ENCODE measurements at regions not wholly inside any gene's neighbourhood (a gene's known extent, or its start where the extent isn't known, plus 50 kb on each side); places are given as distances from the start of the nearest gene placed in this dataset.
"Not testable (repeated sequence)": the region's sequence is repeated elsewhere in the genome, so short reads cannot be mapped to it uniquely, and the experiment has no call there.

DNA sequence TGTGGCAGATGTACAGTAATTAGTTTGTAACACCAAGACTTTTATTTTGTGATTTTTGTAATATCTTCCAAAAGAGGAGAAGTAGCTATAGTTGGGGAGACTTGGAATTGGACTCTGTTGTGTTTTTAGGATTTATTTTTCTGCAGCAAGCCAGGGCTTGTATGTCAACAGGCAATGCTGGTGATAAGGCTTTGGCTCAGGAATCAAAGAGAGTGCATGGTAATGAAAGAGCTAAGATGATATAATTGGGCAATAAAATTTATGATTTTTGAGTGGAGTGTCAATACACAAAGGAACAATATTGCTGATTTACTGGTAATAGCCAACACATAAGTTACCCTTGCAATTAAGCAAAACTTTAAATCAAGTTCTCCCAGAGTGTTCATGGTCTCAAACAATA is 452.9 kb downstream of the TMEM135 start:
- in situ Hi-C loops (cut with MboI; ENCODE audit: low sequenced_read_pairs): no loop called here

DNA sequence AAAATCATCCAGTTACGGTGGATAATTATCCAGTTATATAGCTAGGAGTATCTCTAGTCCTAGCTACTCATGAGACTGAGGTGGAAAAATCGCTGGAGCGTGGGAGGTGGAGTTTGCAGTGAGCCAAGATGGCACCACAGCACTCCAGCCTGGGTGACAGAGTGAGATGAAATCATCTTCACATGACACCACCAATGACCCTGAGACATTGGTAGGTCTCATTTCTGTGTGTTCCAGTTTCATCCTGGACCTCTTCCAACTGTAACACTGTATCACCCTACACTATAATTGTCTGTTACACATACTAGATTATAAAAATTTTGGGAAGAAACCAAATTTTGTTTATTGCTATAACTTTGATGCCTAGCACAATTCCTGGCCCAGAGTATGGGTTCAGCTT is 446.8 kb downstream of the TMEM135 start:
- in situ Hi-C loops (cut with MboI; ENCODE audit: low sequenced_read_pairs): no loop called here

DNA sequence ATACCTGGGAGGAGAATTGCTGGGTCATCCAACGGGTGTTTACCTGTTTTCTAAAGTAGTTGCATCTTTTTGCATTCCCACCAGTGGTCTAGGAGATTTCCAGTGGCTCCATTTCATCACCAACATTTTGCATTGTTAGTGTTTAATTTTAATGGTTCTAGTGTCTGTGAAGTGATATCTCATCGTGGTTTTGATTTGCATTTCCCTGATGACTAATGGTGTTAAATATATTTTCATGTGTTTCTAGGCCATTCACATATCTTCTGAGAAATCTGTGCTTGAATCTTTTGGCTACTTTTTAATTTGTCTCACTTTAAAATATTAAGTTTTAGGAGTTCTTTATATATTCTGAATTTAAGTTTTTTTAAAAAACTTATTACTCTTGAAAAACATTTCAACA is 439.6 kb downstream of the TMEM135 start:
- in situ Hi-C loops (cut with MboI; ENCODE audit: low sequenced_read_pairs): no loop called here

DNA sequence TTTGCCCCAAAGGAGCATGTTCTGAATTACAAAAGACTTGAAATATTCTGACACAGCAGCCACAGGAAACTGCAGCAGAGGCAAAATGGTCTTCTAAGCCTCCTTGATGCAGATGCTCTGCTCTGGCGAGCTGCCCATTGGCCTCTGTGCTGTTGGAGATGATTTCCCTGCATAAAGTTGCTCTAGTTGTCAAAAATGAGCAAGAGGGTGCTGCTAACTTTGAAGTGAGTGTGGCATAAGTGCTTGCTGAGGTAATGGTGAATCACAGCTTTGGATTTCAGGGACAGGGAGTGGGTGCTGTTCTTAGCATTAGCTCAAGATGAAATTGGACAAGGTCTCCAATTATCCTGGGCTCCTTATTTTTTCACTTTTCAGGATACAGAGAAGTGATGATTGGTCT is 435.4 kb downstream of the TMEM135 start:
- in situ Hi-C loops (cut with MboI; ENCODE audit: low sequenced_read_pairs): no loop called here

DNA sequence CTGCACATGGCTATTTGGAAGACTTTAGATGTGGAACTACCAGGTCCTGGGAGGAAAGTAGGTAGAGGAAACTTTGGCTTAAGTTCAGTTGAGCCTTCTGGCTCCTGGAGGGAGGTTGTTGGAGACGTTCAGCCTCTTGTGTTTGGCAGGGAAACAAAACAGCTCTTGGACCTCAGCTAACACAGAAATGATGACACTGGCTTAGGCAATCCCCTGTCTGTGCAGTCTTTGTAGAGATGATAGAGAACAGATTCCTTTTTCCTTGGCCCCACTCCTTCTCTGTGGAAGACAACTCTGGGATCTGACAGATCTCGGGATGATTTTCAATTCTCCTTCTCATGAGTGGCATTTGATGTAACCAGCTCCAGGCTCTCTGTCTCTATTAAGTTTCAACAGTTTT is 428.5 kb downstream of the TMEM135 start:
- in situ Hi-C loops (cut with MboI; ENCODE audit: low sequenced_read_pairs): no loop called here

DNA sequence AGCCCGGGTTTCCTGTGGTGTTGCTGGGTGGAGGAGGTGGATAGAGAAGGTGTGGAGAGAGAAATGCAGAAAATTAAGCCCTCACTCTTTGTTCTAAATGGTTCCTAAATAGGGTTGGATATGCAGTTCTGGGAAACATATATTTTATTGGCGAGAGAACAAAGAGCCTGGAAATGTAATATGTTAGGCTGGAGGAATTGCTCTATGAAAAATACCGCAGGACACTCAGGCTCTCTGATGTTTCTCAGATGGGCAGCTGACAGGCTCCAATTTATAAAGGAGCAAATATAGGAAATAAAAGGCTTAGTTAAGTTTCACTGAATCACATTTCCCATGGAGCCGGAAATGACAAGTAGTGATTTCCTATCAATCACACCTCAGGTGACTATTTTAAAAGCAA is 428.0 kb downstream of the TMEM135 start:
- in situ Hi-C loops (cut with MboI; ENCODE audit: low sequenced_read_pairs): no loop called here

DNA sequence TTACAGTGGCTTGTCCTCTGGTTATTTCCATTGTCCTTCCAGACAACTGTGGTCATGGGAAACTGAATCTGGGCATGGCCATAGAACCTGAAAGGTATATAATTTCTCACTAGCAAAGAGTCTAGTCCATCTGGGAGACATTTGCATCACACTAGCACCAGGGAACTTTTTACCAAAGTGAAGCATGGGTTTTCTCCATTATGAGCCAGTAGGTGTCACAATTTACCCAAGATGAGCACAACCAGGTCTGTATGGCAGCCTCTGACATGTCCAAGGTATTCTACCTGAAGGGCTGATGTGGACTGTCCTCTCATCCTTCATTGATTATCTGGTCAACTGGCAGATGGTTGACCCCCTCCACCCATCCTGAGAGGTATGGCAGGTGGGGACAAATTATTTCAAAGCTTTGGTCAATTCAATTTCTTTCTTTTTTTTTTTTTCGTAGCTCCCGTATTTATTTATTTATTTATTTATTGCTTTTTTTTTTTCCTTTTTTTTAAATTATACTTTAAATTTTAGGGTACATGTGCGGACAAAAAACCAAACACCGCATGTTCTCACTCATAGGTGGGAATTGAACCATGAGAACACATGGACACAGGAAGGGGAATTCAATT is 425.9 kb downstream of the TMEM135 start:
- in situ Hi-C loops (cut with MboI; ENCODE audit: low sequenced_read_pairs): no loop called here

DNA sequence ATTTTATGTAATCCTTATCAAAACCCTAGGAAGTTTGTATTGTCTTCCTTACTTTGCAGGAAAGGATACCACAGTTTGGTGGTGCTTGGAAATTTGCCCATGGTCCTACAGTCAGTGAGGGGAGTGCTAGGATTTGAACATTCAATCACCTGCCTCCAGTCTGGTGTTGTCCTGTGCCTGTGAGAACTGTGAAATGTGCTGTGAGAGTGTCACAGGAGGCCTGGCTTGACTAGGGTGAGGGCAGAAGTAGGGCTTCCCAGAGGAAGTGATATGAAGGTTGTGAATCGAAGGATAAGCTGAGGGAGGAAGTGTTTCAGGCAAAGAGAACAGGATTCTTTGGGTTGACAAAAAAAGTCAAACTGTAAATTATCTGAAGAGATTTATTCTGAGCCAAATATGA is 424.4 kb downstream of the TMEM135 start:
- in situ Hi-C loops (cut with MboI; ENCODE audit: low sequenced_read_pairs): no loop called here

DNA sequence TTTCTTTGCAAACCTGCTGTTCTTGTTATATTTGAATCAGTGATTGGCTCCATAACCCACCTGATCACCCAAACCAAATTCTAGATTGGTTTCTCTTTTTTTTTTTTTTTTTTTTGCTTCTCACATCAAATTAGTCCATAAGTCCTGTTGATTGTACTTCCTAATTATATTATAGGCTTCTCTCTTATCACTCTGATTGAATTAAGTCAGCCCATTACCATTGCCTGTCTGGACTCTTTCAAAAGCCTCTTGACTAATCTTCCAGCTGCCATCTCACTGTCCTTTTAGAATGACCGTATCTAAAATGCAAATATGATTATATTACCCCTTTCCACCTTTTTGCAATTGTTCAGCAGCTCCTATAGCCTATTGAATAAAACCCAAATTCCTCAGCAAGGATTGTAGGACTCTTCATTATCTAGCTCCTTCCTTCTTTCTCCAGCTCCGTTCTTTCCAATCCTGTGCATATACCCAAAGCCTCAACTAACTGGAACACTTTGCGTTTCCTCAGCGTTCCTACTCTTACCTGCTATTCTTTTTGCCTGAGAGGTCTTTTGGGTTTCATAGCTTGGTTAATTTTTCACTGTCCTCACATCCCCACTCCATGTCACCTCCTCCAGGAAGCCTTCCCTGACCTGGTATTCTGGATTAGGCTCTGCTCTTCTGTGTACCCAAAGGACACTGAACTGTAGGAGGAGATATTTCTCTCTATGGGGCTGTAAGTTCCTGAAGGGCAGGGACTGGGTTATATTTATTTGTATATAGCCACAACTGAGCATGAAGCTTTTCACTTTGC is 423.3 kb downstream of the TMEM135 start:
- in situ Hi-C loops (cut with MboI; ENCODE audit: low sequenced_read_pairs): no loop called here

DNA sequence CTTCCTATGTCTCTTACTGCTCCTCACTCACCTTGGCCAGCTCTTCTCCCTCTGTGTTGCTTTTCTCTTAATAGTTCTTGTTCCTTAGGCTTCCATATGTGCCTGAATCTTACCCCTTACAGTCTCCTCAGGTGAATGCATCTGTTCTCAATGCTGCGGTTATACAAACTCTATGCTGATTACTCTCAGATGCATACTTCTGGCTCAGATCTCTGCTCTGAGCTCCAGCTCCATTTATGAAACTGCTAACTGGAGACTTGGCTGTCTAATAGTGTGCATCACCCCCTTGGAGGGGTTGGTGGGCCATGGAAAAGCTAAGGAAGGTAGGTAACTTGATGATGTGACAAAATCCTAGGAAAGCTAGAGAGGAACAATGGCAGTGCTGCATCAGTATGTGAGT is 422.5 kb downstream of the TMEM135 start:
- in situ Hi-C loops (cut with MboI; ENCODE audit: low sequenced_read_pairs): no loop called here

DNA sequence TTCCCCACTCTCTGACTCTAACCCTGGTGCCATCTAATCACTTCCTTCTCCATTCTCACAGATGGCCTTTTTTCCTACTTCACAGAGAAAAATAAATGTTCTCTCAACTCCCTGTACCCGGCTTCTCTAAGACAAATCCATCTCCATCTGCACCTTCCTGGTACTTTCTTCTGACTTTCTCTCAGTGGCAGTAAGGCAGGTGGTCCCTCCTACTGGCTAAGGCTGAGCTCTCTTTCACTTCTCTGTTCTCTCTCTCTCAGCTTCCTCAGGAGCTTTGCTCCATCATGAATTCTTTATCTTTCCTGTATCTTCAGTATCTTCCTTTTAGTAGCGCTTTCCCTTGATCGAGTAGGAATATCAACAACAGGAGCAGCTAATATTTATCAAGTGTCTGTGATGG is 421.6 kb downstream of the TMEM135 start:
- in situ Hi-C loops (cut with MboI; ENCODE audit: low sequenced_read_pairs): no loop called here

DNA sequence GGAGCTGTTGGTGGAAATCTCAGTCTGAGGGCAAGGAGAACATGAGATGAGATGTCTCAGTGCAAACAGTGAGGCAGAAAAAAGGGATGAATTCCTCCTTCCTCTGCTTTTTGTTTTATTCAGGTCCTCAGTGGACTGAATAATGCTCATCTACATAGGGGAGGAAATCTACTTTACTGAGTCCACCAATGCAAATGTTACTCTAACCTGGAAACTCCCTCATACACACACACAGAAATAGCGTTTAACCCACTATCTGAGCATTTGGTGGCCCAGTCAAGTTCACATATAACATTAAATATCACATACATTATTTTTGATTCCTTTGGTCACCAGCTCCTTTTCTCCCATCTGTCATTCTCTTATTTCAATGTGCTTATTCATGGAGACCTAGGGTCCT is 418.8 kb downstream of the TMEM135 start:
- in situ Hi-C loops (cut with MboI; ENCODE audit: low sequenced_read_pairs): no loop called here

DNA sequence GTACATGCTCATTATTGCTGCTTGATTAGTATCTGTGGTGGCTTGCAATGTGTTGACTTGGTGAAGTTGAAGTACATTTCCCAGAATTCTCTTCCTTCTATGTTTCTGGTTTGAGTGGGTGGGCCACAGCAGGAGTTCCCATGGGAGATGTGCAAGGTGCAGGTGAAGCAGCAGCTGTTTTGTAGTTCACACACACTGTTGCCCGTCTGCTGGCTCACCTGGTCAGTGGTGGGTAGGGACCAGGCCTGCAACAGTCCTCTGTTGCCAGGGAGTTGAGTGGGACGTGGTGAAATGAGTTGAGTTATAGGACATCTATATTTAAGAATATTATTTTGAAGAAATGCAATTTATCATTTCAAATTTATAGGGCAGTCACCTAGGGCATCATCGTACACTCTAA is 417.4 kb downstream of the TMEM135 start:
- in situ Hi-C loops (cut with MboI; ENCODE audit: low sequenced_read_pairs): no loop called here

DNA sequence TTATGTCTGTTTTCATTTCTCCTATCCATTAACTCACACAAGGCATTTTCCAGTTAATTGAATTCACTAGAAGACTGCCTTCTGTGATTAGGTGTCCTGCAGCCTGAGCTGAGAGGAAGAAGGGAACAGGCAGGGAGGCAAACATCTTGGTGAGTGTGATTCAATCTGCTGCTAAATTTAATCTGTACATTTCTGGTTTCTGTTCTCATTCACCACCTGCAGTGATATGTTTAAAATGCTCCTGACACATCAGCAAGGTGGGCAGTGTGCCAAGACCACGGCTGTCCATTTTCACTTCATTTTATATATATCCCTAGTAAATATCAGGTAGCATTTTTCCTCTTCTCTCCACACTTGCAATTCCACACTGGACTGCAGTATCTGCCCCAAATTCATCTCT is 416.5 kb downstream of the TMEM135 start:
- in situ Hi-C loops (cut with MboI; ENCODE audit: low sequenced_read_pairs): no loop called here

DNA sequence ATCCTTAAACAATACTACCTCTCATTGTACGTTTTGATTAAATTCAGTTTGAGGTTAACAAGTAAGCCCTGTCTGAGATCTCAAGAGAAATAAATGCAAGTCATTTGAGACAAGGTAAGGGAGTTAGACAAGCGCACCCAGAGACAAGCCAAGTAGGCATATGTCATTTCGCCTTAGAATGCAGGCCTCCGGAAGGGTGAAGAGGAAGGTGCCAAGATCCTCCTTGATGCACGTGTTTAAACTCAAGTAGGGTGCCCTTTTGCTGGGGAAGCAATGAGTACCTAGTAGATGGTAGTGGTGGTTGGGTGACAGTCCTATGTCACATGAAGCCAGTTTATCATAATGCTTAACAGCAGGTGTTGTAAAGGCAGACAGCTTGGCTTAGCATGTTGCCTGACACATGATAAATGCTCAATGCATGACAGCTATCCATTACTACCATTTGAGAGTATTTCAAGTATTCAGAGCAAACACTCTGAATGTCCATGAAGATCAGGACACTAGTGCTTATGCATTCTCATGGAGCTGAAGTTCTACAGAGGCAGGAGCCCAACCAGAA is 415.9 kb downstream of the TMEM135 start:
- in situ Hi-C loops (cut with MboI; ENCODE audit: low sequenced_read_pairs): no loop called here

DNA sequence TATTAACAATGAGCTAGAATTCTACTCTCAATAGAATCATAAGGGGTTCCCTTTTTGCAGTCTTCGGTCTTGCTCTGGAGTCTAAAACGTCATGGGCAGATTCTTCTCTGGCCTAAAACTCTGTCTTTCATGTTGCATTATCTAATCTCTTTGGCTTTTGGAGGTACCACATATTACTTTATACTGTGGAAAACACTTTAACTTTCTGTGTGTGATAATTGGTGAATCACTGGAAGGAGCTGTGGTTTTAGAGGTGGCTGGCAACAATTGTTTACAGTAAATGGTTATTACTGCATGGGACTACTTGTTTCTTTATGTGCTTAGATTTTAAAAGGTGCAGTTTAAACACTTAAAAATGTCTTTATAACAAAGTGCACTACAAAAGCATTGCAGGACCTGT is 414.3 kb downstream of the TMEM135 start:
- in situ Hi-C loops (cut with MboI; ENCODE audit: low sequenced_read_pairs): not testable (repeated sequence)

DNA sequence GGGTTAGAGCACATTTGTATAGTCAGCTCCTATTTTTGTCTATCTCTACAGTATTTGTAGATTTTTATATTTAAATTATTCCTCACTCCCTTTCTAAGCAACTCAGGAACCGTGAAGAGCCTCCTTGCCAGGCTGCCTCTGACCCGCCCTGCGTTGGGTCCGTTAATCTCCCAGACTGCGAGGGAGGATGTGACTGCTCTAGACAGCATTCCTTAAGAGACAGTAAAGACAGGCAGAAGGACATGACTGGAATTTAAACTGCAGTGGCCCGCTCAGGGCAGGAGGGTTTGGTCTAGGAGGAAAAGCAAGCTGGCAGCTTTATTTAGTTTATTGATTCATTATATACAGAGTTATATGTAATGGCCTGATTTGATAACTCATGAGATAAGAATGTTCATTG is 413.7 kb downstream of the TMEM135 start:
- in situ Hi-C loops (cut with MboI; ENCODE audit: low sequenced_read_pairs): no loop called here

DNA sequence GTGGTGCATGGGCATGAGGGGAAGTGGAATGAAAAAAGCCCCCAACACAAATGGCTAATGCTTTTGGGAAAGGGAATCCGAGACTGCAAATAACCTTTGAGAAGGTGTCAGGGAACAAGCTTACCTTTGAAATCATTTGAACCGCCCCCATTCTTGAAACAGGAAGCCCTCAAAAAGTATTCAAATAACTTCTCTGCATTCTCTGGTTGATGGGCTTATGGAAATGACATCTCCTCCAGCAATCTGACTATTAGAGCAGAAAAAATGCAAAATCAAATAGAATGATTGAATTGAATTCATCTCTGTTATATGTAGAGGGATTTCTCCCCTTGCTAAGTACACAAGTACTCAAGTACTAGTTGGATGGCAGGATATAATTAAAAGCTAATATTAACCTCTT is 409.9 kb downstream of the TMEM135 start:
- in situ Hi-C loops (cut with MboI; ENCODE audit: low sequenced_read_pairs): no loop called here

DNA sequence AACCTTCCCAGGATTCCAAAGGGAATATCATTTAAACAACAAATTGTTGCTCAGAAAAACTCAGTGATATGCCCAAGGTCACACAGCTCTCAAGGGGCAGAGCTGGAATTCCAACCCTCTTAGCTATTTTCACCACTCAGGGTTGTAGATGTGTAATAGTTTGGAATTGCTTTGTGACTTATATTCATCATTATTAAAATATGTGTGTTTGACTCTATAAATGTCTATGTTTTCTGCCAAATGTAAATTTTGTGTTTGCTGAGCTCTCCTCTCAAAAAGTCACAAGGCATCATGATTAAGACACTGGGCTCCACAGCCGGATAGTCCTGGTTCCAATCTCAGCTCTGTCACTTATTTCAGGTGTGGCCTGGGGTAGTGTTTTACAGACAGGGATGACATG is 407.3 kb downstream of the TMEM135 start:
- in situ Hi-C loops (cut with MboI; ENCODE audit: low sequenced_read_pairs): no loop called here

DNA sequence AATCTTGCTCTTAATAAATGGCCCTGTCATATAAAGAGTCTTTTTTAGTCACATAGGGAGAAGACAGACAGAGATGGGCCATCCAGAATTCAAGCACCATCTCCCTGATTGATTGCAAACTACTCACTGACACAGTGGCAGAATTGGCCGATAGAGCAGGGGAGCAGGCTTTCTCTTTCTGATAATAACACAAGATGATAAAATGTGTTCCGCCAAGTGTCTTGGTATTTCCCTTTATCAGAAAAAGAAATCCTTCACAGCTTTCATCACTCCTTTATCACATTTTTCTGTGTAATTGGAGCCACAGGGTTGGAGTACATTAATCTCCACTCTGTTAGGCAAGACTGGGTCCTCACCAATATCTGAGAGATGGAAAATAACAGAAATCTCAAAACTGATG is 406.0 kb downstream of the TMEM135 start:
- in situ Hi-C loops (cut with MboI; ENCODE audit: low sequenced_read_pairs): no loop called here

DNA sequence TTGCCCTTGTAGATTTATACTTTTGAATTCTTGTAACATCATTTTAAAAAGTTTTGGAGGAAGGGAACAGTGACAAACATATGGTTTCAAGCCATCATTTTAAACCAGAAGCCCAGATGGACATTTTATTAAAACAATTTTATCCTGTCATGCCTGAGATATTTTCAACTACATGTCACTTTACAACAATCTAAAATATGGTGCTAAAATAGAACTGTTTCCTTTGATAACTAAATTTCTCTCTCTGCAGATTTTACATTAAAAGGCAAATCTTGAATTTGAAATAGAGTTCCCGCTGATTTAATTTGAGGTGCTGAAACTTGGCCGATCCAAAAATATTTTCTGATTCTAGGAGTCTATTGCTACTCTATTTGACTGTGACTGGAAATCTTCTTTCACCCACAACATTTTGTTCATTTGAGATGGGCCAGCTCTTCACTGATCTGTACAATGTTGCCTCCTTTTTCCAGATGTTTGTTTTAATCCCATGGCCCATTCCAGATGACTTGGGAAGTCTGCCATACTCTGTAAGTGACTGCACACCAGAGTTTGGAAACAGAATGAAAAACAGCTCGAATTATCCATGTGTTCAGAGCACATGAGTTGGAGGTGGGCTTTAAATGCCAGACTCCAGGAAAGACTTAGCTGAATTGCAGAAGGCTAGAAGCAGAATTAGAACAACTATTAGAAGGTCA is 402.5 kb downstream of the TMEM135 start:
- in situ Hi-C loops (cut with MboI; ENCODE audit: low sequenced_read_pairs): no loop called here

DNA sequence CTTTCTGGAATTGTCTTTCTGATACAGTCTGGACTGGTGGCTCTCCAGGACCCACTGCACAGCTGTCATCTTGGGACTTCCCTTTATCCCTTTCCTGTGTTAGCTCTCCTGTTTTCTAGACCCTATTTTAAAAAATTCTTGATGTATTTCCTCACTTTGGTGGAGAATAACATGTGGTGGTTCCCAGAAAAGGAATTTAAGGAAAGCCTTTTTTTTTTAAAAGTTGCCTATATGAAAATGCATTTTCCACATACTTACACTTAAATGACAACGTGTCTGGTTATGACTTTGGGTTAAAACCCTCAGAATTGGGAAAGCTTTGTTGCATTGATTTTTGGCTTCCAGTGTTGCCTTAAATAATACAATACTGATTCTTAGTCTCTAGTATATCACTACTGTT is 400.7 kb downstream of the TMEM135 start:
- in situ Hi-C loops (cut with MboI; ENCODE audit: low sequenced_read_pairs): no loop called here

Data from HL-60/S4 (cell line).